B cell (primary cell): ENCODE measurements at regions not wholly inside any gene's neighbourhood (a gene's known extent, or its start where the extent isn't known, plus 50 kb on each side); places are given as distances from the start of the nearest gene placed in this dataset.

Experiments used
- ATAC-seq: fragments of 200-7000 bp; cut with Tn5 transposase; one replicate; pipeline ENCODE4 v1.10.0; 2021; ENCODE audit warnings: low read depth, mild to moderate bottlenecking, moderate number of reproducible peaks, moderate library complexity
- CTCF ChIA-PET: fragments of 350-600 bp; sonication (Branson Sonifier 250); formaldehyde crosslinking; loops from one replicate; lab custom pipeline; 2021; ENCODE audit warnings: antibody characterized with exemption, inconsistent platforms; lab: Charles Lee
- POLR2A ChIA-PET: fragments of 350-600 bp; sonication (Branson Sonifier 250); formaldehyde crosslinking; loops from one replicate; lab custom pipeline; 2021; ENCODE audit warnings: antibody characterized with exemption; lab: Charles Lee
- DNase-seq: peaks from one replicate; pipeline ENCODE4 v3.0.0; 2013
- H2AFZ ChIP-seq: 2 replicates; pipeline ENCODE4 v1.6.1; 2012; ENCODE audit warnings: mild to moderate bottlenecking, low read depth, low read length; ENCODE audit not compliant: insufficient read depth, poor library complexity, severe bottlenecking
- H3K27ac ChIP-seq, 2 donors: 1 replicate in 1 of 2; 2 replicates in 1 of 2; pipeline ENCODE4 v1.5.1; 2012 to 2013; ENCODE audit warnings: low read length in 2 of 2, mild to moderate bottlenecking in 2 of 2, moderate library complexity in 1 of 2
- H3K27me3 ChIP-seq, 4 experiments: fragments of 200-600 bp in 1 of 4; sonication (generic) in 1 of 4; replicated peaks in 1 of 4; 1 replicate in 2 of 4; 2 replicates in 2 of 4; pipeline versions ENCODE4 v1.6.1 to v1.7.0; 2013 to 2016; ENCODE audit warnings: low read length in 3 of 4, mild to moderate bottlenecking in 2 of 4, mixed read lengths in 1 of 4, moderate library complexity in 1 of 4; ENCODE audit not compliant: insufficient read depth in 4 of 4, control insufficient read depth in 3 of 4; ENCODE audit errors: control extremely low read depth in 1 of 4
- H3K36me3 ChIP-seq, 2 experiments: replicated peaks in 1 of 2; 1 replicate in 1 of 2; 2 replicates in 1 of 2; pipeline versions ENCODE4 v1.6.1 to v1.7.1; 2013; ENCODE audit warnings: low read length in 1 of 2; ENCODE audit not compliant: insufficient read depth in 2 of 2, control insufficient read depth in 1 of 2; ENCODE audit errors: control extremely low read depth in 1 of 2, extremely low read depth in 1 of 2
- H3K4me1 ChIP-seq, 2 donors: fragments of 200-600 bp in 1 of 2; sonication (generic) in 1 of 2; 1 replicate in 1 of 2; 2 replicates in 1 of 2; pipeline versions ENCODE4 v1.5.1 to v1.6.1; 2013 to 2017; ENCODE audit warnings: low read length in 2 of 2; ENCODE audit not compliant: control insufficient read depth in 2 of 2, insufficient read depth in 2 of 2
- H3K4me2 ChIP-seq: replicated peaks from 2 replicates; pipeline ENCODE3; 2012; ENCODE audit warnings: mild to moderate bottlenecking, low read depth, low read length; ENCODE audit not compliant: poor library complexity, severe bottlenecking
- H3K4me3 ChIP-seq, 5 experiments: fragments of 200-600 bp in 1 of 5; sonication (generic) in 1 of 5; 1 replicate in 3 of 5; 2 replicates in 2 of 5; pipeline versions ENCODE4 v1.5.1 to v1.7.0; 2011 to 2016; ENCODE audit warnings: low read length in 4 of 5, mild to moderate bottlenecking in 4 of 5, low read depth in 2 of 5, control low read depth in 1 of 5, moderate library complexity in 1 of 5; ENCODE audit not compliant: insufficient read depth in 1 of 5; ENCODE audit errors: control extremely low read depth in 1 of 5, extremely low read depth in 1 of 5
- H3K79me2 ChIP-seq: fragments of 200-600 bp; sonication (generic); one replicate; pipeline ENCODE4 v1.6.0; 2016; ENCODE audit warnings: low read length; ENCODE audit not compliant: control insufficient read depth, insufficient read depth
- H3K9ac ChIP-seq: fragments of 200-600 bp; sonication (generic); 2 replicates; pipeline ENCODE4 v1.6.1; 2017; ENCODE audit warnings: mild to moderate bottlenecking, low read length, moderate library complexity
- H3K9me3 ChIP-seq, 3 donors: one replicate each; pipeline versions ENCODE4 v1.6.1 to v1.7.1; 2013; ENCODE audit warnings: low read length in 2 of 3; ENCODE audit not compliant: control insufficient read depth in 2 of 3, insufficient read depth in 1 of 3; ENCODE audit errors: control extremely low read depth in 1 of 3
- H4K20me1 ChIP-seq: 2 replicates; pipeline ENCODE4 v1.6.0; 2012; ENCODE audit warnings: mild to moderate bottlenecking, low read length; ENCODE audit not compliant: insufficient read depth, control insufficient read depth, poor library complexity, severe bottlenecking
- H3K27ac Mint-ChIP-seq: one replicate; pipeline ENCODE4 v1.8.0; 2021; ENCODE audit warnings: mixed read lengths
- H3K27me3 Mint-ChIP-seq: one replicate; pipeline ENCODE4 v1.8.0; 2021; ENCODE audit warnings: mixed read lengths
- H3K4me1 Mint-ChIP-seq: one replicate; pipeline ENCODE4 v1.8.0; 2021; ENCODE audit warnings: mixed read lengths
- H3K4me3 Mint-ChIP-seq: one replicate; pipeline ENCODE4 v1.8.0; 2021; ENCODE audit warnings: mixed read lengths
- H3K9me3 Mint-ChIP-seq: one replicate; pipeline ENCODE4 v1.8.0; 2022; ENCODE audit warnings: mixed read lengths; ENCODE audit not compliant: insufficient read depth
- CTCF ChIP-seq: fragments of 200-600 bp; IDR thresholded peaks from one replicate; pipeline ENCODE4 v1.8.0; 2022; ENCODE audit warnings: antibody characterized with exemption, mild to moderate bottlenecking
- EZH2 ChIP-seq: IDR thresholded peaks from 2 replicates; pipeline ENCODE4 v1.6.1; 2012; ENCODE audit warnings: borderline replicate concordance, low read depth, mild to moderate bottlenecking, moderate library complexity, low read length; ENCODE audit not compliant: insufficient read depth, poor library complexity, severe bottlenecking
- WGBS: methylation state at CpG from one replicate; pipeline ENCODE4 v1.1.5; 2013; ENCODE audit warnings: missing lambda C conversion rate; ENCODE audit not compliant: insufficient coverage; 5-methylcytosine and 5-hydroxymethylcytosine counted together
- intact Hi-C: fragments of 100-400 bp; cut with micrococcal nuclease; formaldehyde crosslinking; loops from one replicate; pipeline ENCODE4 v1.10.0; 2022

GRCh38 chr13:26475176-26476110 is 82.0 kb upstream of the WASF3 start:
- TF ChIP-seq EZH2 = no peak
- no peak for TF ChIP-seq CTCF
- H3K9me3 ChIP-seq = no peaks in the 10 kb centered on the region
- no peaks in the 10 kb centered on the region for H4K20me1 ChIP-seq
- no peaks in the 10 kb centered on the region for H3K79me2 ChIP-seq
- no peak overlapping the region for H3K4me3 ChIP-seq
- ChIA-PET CTCF (interaction anchor here (0.6 to 1.1 kb wide), 3 partner anchors 8 to 131 kb away, joined by 3 to 4 read pairs (median 3); no protein-coding TSS in a partner anchor), POLR2A (no interaction called here)
- Mint-ChIP-seq H3K27me3 (peaks cover 25% of the 10 kb centered on the region), H3K9me3 (no peaks in the 10 kb centered on the region), H3K27ac (no peak overlapping the region), H3K4me3 (peak overlapping the region; percentile 6), H3K4me1 (peaks cover 10% of the 10 kb centered on the region)
- H3K36me3 ChIP-seq = no peaks in the 10 kb centered on the region
- peaks cover 0 to 6% of the 10 kb centered on the region in 2 donors for H3K4me1 ChIP-seq
- no peak overlapping the region for H3K4me2 ChIP-seq
- peaks cover 0 to 10% (median 4%) of the 10 kb centered on the region in 4 experiments for H3K27me3 ChIP-seq
- ATAC-seq (no peak), DNase-seq (no peak)
- no peak overlapping the region for H3K9ac ChIP-seq
- WGBS = 78% methylated on average over 9 of the region's 15 CpGs
- H3K27ac ChIP-seq = no peak overlapping the region
- intact Hi-C loops = no loop called here
- peak overlapping the region; percentile 64 for H2AFZ ChIP-seq
